ENCODE measurements at regions not wholly inside any gene's neighbourhood (a gene's known extent, or its start where the extent isn't known, plus 50 kb on each side); places are given as distances from the start of the nearest gene placed in this dataset.

DNA sequence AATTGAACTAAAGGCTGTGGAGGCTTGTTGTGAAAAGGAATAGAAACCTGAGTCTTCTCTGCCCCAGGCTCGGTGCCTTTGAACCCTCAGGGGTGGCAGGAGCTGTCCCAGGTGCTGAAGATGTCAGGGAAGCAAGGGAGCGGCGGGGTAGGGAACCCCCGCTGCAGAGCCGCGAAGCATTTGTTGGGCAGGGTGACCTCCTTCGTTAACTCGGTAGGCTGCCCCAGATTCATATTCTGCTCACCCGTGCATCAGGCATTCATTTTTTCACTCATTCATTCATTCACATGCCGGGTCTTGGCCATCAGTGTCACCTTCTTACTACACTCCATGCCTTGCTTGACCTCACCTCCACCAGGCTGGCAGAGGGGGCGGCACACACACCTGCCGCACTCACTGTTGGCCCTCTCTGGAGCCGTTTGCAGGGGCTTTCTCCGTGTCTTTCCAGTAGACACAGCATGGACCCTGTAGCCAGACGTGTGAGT lies 618.9 kb downstream of the BRD1 start:
- Histone ChIP-seq H2BK15ac (ENCODE audit: low read depth, low read length) (no peak overlapping the region), H3K14ac (replicated peaks; ENCODE audit: low read depth, low read length) (no peak overlapping the region), H2BK20ac (ENCODE audit: low read depth, low read length) (no peak overlapping the region), H3K9me1 (ENCODE audit: insufficient read depth, low read length) (no peaks in the 10 kb centered on the region), H3K4me3 (ENCODE audit: insufficient read depth, low read depth, low read length) (no peak overlapping the region), H3K4me1 (ENCODE audit: control insufficient read depth, insufficient read depth, low read length) (no peaks in the 10 kb centered on the region), H3K27me3 (ENCODE audit: control insufficient read depth, insufficient read depth, low read length) (no peaks in the 10 kb centered on the region), H3K4me2 (ENCODE audit: low read depth, low read length) (no peak overlapping the region), H4K8ac (ENCODE audit: low read depth in 2 of 2, low read length in 2 of 2) (no peak overlapping the region), H3K18ac (ENCODE audit: low read depth, low read length) (no peak overlapping the region), H2BK5ac (ENCODE audit: low read depth, low read length, poor library complexity, severe bottlenecking) (no peak overlapping the region), H3K9me3 (ENCODE audit: control insufficient read depth, insufficient read depth, low read length) (peaks cover 79% of the 10 kb centered on the region), H3K56ac (ENCODE audit: extremely low read depth, insufficient read depth, low read length) (no peak overlapping the region), H3K27ac (ENCODE audit: insufficient read depth, low read length) (no peak overlapping the region), H2AK9ac (replicated peaks; ENCODE audit: low read depth, low read length, poor library complexity) (no peak overlapping the region), H3K79me1 (ENCODE audit: low read depth in 1 of 2, low read length in 2 of 2) (no peaks in the 10 kb centered on the region), H3K23ac (ENCODE audit: low read depth, low read length) (no peak overlapping the region), H3K9ac (ENCODE audit: low read depth, low read length) (no peak overlapping the region), H2AFZ (replicated peaks; ENCODE audit: low read length, poor library complexity) (no peak overlapping the region), H4K20me1 (ENCODE audit: insufficient read depth, low read length) (no peaks in the 10 kb centered on the region), H4K5ac (ENCODE audit: low read depth, low read length) (no peak overlapping the region), H2BK120ac (ENCODE audit: low read depth, low read length) (no peak overlapping the region), H3K36me3 (ENCODE audit: control insufficient read depth, insufficient read depth, low read length) (no peaks in the 10 kb centered on the region), H2AK5ac (ENCODE audit: low read depth, low read length) (no peak overlapping the region), H3K4ac (ENCODE audit: low read depth, low read length) (no peak overlapping the region), H4K91ac (ENCODE audit: insufficient read depth, low read depth, low read length) (no peak overlapping the region)
- DNase-seq (no peak), ATAC-seq (ENCODE audit: low read depth) (no peak)
- dilution Hi-C loops (cut with HindIII; ENCODE audit: low sequenced_read_pairs, unreplicated experiment) (no loop called here), in situ Hi-C loops (cut with MboI; ENCODE audit: low sequenced_read_pairs) (no loop called here), intact Hi-C loops (cut with micrococcal nuclease) (no loop called here)
- CTCF ChIA-PET, result interaction anchor here (0.5 kb wide), 1 partner anchor 492 kb away, joined by 3 read pairs; no protein-coding TSS in a partner anchor
- TF ChIP-seq, protein P1, sequence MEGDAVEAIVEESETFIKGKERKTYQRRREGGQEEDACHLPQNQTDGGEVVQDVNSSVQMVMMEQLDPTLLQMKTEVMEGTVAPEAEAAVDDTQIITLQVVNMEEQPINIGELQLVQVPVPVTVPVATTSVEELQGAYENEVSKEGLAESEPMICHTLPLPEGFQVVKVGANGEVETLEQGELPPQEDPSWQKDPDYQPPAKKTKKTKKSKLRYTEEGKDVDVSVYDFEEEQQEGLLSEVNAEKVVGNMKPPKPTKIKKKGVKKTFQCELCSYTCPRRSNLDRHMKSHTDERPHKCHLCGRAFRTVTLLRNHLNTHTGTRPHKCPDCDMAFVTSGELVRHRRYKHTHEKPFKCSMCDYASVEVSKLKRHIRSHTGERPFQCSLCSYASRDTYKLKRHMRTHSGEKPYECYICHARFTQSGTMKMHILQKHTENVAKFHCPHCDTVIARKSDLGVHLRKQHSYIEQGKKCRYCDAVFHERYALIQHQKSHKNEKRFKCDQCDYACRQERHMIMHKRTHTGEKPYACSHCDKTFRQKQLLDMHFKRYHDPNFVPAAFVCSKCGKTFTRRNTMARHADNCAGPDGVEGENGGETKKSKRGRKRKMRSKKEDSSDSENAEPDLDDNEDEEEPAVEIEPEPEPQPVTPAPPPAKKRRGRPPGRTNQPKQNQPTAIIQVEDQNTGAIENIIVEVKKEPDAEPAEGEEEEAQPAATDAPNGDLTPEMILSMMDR (conservative IDR thresholded peaks at IDR 0.05; ENCODE audit: low read depth, low read length), result no peak
- TF ChIP-seq SMC3 (IDR thresholded peaks at IDR 0.05; ENCODE audit: low read depth, low read length), result no peak
- TF ChIP-seq RCOR1 (IDR thresholded peaks at IDR 0.05; ENCODE audit: insufficient replicate concordance, low read length), result no peak
- no peak for TF ChIP-seq ELK1 (IDR thresholded peaks at IDR 0.05; ENCODE audit: borderline replicate concordance, low read depth, low read length)
- TF ChIP-seq POLR2A (IDR thresholded peaks at IDR 0.05; ENCODE audit: low read depth, low read length), result no peak
- TF ChIP-seq RFX5 (IDR thresholded peaks at IDR 0.05; ENCODE audit: low read depth, low read length), result no peak
- POLR2A ChIA-PET (ENCODE audit: unreplicated experiment), result no interaction called here
- 37% methylated on average over 12 of the region's 15 CpGs; no CpG with 5 or more reads in 1 of the 2 experiments for WGBS, 2 experiments (ENCODE audit: extremely low coverage in 2 of 2, insufficient read length in 1 of 2)
- BruUV-seq (replicated peaks), result no TSS peak

Data from IMR-90 (cell line).